LoVo (cell line): ENCODE measurements at regions not wholly inside any gene's neighbourhood (a gene's known extent, or its start where the extent isn't known, plus 50 kb on each side); places are given as distances from the start of the nearest gene placed in this dataset.

ENCODE experiments used
- DNase-seq: peaks from one replicate; pipeline ENCODE4 v3.0.0-alpha.2; 2016; ENCODE audit warnings: low spot score

GRCh38 chr17:54838651-54839421 lies 61.8 kb upstream of the TOM1L1 start:
- DNase-seq: no peak

GRCh38 chr17:54839447-54839846 lies 61.2 kb upstream of the TOM1L1 start:
- no peak for DNase-seq

- DNase-seq: no peak
Measured at GRCh38 chr17:54840885-54841591, 59.6 kb upstream of the TOM1L1 start.

GRCh38 chr17:54841656-54842055 lies 59.0 kb upstream of the TOM1L1 start:
- DNase-seq: no peak

GRCh38 chr17:54844233-54844632 lies 56.4 kb upstream of the TOM1L1 start:
- no peak for DNase-seq

- no peak for DNase-seq
Measured at GRCh38 chr17:54848368-54848987, 52.2 kb upstream of the TOM1L1 start.

- no peak for DNase-seq
Measured at GRCh38 chr17:54849660-54850059, 51.0 kb upstream of the TOM1L1 start.
